ENCODE measurements at regions not wholly inside any gene's neighbourhood (a gene's known extent, or its start where the extent isn't known, plus 50 kb on each side); places are given as distances from the start of the nearest gene placed in this dataset.

DNA sequence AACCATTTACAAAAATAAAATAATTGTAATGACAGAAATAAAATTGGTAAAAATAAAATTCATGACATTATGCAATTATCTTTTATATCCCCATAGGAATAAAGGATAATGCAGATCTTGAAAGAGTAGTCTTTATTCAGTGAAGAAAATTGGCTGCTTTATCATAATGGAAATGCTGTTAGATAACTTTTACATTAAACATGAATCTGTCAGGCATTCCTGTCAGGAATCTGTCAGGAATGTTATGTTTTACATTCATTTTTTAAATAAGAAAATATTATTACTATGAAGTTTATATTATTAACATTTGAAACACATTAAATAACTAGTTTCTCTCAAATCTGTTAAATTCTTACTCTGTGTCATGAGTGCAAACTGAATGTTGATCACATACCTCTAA lies 1024.7 kb upstream of the TMEFF2 start:
- H3K9me3 Mint-ChIP-seq (ENCODE audit: insufficient read depth) = no peaks in the 10 kb centered on the region
- TF ChIP-seq, protein P1, sequence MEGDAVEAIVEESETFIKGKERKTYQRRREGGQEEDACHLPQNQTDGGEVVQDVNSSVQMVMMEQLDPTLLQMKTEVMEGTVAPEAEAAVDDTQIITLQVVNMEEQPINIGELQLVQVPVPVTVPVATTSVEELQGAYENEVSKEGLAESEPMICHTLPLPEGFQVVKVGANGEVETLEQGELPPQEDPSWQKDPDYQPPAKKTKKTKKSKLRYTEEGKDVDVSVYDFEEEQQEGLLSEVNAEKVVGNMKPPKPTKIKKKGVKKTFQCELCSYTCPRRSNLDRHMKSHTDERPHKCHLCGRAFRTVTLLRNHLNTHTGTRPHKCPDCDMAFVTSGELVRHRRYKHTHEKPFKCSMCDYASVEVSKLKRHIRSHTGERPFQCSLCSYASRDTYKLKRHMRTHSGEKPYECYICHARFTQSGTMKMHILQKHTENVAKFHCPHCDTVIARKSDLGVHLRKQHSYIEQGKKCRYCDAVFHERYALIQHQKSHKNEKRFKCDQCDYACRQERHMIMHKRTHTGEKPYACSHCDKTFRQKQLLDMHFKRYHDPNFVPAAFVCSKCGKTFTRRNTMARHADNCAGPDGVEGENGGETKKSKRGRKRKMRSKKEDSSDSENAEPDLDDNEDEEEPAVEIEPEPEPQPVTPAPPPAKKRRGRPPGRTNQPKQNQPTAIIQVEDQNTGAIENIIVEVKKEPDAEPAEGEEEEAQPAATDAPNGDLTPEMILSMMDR (IDR thresholded peaks at IDR 0.05) = no peak
- no peak for TF ChIP-seq EZH2 (IDR thresholded peaks at IDR 0.05; ENCODE audit: borderline replicate concordance, insufficient read depth, low read depth, low read length, poor library complexity, severe bottlenecking)
- no peak for DNase-seq
- no peak overlapping the region for H3K4me3 Mint-ChIP-seq
- no peaks in the 10 kb centered on the region for H3K27me3 Mint-ChIP-seq
- ChIA-PET CTCF (no interaction called here), POLR2A (no interaction called here)
- H3K9ac ChIP-seq (ENCODE audit: low read length) = no peak overlapping the region
- no peaks in the 10 kb centered on the region for H3K4me1 Mint-ChIP-seq
- no peaks in the 10 kb centered on the region for H3K27me3 ChIP-seq (replicated peaks in 1 of 4; ENCODE audit: control extremely low read depth in 1 of 4, control insufficient read depth in 3 of 4, insufficient read depth in 4 of 4, low read length in 3 of 4)
- no peaks in the 10 kb centered on the region for H3K4me1 ChIP-seq (ENCODE audit: control insufficient read depth in 2 of 2, insufficient read depth in 2 of 2, low read length in 2 of 2)
- H3K4me3 ChIP-seq (ENCODE audit: control extremely low read depth in 1 of 5, extremely low read depth in 1 of 5, insufficient read depth in 1 of 5, low read depth in 2 of 5, low read length in 4 of 5) = no peak overlapping the region
- no peak overlapping the region for H2AFZ ChIP-seq (ENCODE audit: insufficient read depth, low read depth, low read length, poor library complexity, severe bottlenecking)
- H4K20me1 ChIP-seq (ENCODE audit: control insufficient read depth, insufficient read depth, low read length, poor library complexity, severe bottlenecking) = no peaks in the 10 kb centered on the region
- no peaks in the 10 kb centered on the region for H3K36me3 ChIP-seq (replicated peaks in 1 of 2; ENCODE audit: control extremely low read depth in 1 of 2, control insufficient read depth in 1 of 2, extremely low read depth in 1 of 2, insufficient read depth in 2 of 2, low read length in 1 of 2)
- ATAC-seq (ENCODE audit: low read depth) = no peak
- H3K9me3 ChIP-seq (ENCODE audit: control extremely low read depth in 1 of 3, control insufficient read depth in 2 of 3, insufficient read depth in 1 of 3, low read length in 2 of 3) = no peaks in the 10 kb centered on the region
- H3K4me2 ChIP-seq (replicated peaks; ENCODE audit: low read depth, low read length, poor library complexity, severe bottlenecking) = no peak overlapping the region
- no peaks in the 10 kb centered on the region for H3K79me2 ChIP-seq (ENCODE audit: control insufficient read depth, insufficient read depth, low read length)
- no peak overlapping the region for H3K27ac Mint-ChIP-seq
- intact Hi-C loops (cut with micrococcal nuclease) = no loop called here
- no peak overlapping the region for H3K27ac ChIP-seq (ENCODE audit: low read length in 2 of 2)

DNA sequence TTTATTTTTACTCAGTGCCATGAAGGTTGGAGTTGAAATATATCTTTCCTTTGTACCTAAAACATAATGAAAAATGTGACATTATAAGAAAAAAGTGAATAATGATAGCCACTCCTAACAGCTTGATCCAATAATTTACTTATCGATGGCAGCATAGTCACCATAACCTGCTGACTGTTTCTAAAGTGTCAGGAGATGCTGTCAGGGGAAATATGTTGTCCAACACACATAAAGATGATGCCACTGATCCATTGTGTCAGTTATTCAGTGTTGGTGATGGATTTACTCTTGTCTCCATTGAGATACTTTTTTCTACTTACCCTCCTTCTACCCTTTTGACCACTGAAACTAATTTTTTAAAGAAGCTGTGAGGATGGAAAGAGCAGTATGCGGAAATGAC lies 1006.9 kb upstream of the TMEFF2 start:
- H3K4me1 ChIP-seq (ENCODE audit: control insufficient read depth in 2 of 2, insufficient read depth in 2 of 2, low read length in 2 of 2) = no peaks in the 10 kb centered on the region
- no peaks in the 10 kb centered on the region for H3K27me3 ChIP-seq (replicated peaks in 1 of 4; ENCODE audit: control extremely low read depth in 1 of 4, control insufficient read depth in 3 of 4, insufficient read depth in 4 of 4, low read length in 3 of 4)
- H3K79me2 ChIP-seq (ENCODE audit: control insufficient read depth, insufficient read depth, low read length) = no peaks in the 10 kb centered on the region
- H3K9me3 Mint-ChIP-seq (ENCODE audit: insufficient read depth) = no peaks in the 10 kb centered on the region
- no peak overlapping the region for H3K9ac ChIP-seq (ENCODE audit: low read length)
- H3K36me3 ChIP-seq (replicated peaks in 1 of 2; ENCODE audit: control extremely low read depth in 1 of 2, control insufficient read depth in 1 of 2, extremely low read depth in 1 of 2, insufficient read depth in 2 of 2, low read length in 1 of 2) = no peaks in the 10 kb centered on the region
- no peak overlapping the region for H3K4me2 ChIP-seq (replicated peaks; ENCODE audit: low read depth, low read length, poor library complexity, severe bottlenecking)
- no peak overlapping the region for H3K4me3 ChIP-seq (ENCODE audit: control extremely low read depth in 1 of 5, extremely low read depth in 1 of 5, insufficient read depth in 1 of 5, low read depth in 2 of 5, low read length in 4 of 5)
- no peak overlapping the region for H2AFZ ChIP-seq (ENCODE audit: insufficient read depth, low read depth, low read length, poor library complexity, severe bottlenecking)
- ChIA-PET POLR2A (no interaction called here), CTCF (no interaction called here)
- intact Hi-C loops (cut with micrococcal nuclease) = no loop called here
- no CpG with 5 or more reads among the region's 2 CpGs for WGBS (ENCODE audit: insufficient coverage)
- TF ChIP-seq, protein P1 (IDR thresholded peaks at IDR 0.05) = no peak
- TF ChIP-seq EZH2 (IDR thresholded peaks at IDR 0.05; ENCODE audit: borderline replicate concordance, insufficient read depth, low read depth, low read length, poor library complexity, severe bottlenecking) = no peak
- H3K27ac Mint-ChIP-seq = no peak overlapping the region
- H4K20me1 ChIP-seq (ENCODE audit: control insufficient read depth, insufficient read depth, low read length, poor library complexity, severe bottlenecking) = no peaks in the 10 kb centered on the region
- H3K27me3 Mint-ChIP-seq = no peaks in the 10 kb centered on the region
- DNase-seq = no peak
- H3K27ac ChIP-seq (ENCODE audit: low read length in 2 of 2) = no peak overlapping the region
- no peaks in the 10 kb centered on the region for H3K4me1 Mint-ChIP-seq
- no peak for ATAC-seq (ENCODE audit: low read depth)
- no peak overlapping the region for H3K4me3 Mint-ChIP-seq
- no peaks in the 10 kb centered on the region for H3K9me3 ChIP-seq (ENCODE audit: control extremely low read depth in 1 of 3, control insufficient read depth in 2 of 3, insufficient read depth in 1 of 3, low read length in 2 of 3)

All from B cell (primary cell).